HG03025 (cell line): ENCODE measurements at regions not wholly inside any gene's neighbourhood (a gene's known extent, or its start where the extent isn't known, plus 50 kb on each side); places are given as distances from the start of the nearest gene placed in this dataset.
"Not testable (repeated sequence)": the region's sequence is repeated elsewhere in the genome, so short reads cannot be mapped to it uniquely, and the experiment has no call there.

Experiments
- ATAC-seq: cut with Tn5 transposase; IDR thresholded peaks from one replicate; pipeline ENCODE4 v1.9.1; 2021; ENCODE audit warnings: mild to moderate bottlenecking, moderate library complexity; ENCODE audit not compliant: unreplicated experiment, low FRiP score

DNA sequence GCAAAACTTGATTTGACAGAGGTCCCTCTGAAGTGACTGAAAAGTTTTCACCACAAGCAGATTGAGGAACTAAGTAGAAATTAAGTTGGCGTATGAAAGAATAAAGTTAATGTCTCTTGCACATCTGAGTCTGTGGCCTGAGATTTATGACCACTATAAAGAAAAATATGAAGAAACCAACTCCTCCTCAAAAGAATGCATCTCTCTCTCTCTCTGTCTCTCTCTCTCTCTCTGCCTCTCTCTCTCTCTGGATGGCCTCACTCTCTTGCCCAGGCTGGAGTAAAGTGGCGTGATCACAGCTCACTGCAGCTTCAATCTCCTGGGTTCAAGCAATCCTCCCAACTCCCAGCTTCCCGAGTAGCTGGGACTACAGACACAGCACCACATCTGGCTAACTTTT lies 55.2 kb downstream of the RPL22L1 start:
- ATAC-seq: no peak

DNA sequence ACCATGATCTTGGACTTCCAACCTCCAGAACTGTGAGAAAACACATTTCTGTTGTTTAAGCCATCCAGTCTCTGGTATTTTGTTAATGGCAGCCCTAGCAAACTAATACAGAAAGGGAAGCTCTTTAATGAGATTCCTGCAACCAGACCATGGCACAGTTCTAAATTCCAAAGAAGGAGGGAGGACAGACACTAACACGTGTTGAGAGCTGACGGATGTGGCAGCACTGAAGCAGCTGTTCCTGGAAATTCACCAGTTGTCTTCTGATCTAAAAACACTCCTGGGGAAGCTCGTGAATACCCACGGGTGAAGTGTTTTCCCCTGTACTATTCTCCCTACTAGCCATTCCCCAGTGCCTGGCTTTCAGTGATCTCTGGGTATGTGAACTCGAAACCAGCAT lies 56.7 kb downstream of the RPL22L1 start:
- ATAC-seq: no peak

DNA sequence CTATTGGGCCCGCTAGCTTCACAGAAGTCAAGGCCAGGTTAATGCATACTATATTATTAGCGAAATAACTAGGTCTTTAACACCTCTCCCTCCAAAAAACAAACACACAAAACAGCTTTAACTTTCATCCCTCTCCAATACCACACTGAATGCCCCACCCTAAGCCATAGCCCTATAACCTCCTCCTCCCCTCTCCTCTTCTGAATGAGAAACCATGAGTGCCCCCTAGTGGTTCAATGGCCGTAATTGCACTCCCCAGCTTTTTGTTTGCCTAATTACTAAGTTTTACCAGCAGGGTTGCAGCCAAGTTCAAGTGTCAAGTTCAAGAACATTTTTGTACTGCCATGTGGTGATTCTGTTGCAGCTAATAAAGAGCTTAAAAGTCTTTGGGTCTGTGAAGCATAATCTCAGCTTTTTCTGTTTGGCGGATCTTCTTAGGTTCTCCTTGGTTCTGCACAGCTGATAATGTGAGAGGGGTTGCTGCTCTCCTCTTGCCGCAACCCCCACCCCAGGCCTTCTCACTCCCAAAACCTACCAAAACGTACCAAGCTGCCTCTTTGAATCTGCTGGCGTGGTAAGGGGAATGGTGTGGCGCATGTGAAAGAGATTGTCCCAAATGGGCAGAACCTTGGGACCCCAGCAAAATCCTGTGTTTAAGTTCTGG lies 57.9 kb downstream of the RPL22L1 start:
- peak; percentile 72 for ATAC-seq

DNA sequence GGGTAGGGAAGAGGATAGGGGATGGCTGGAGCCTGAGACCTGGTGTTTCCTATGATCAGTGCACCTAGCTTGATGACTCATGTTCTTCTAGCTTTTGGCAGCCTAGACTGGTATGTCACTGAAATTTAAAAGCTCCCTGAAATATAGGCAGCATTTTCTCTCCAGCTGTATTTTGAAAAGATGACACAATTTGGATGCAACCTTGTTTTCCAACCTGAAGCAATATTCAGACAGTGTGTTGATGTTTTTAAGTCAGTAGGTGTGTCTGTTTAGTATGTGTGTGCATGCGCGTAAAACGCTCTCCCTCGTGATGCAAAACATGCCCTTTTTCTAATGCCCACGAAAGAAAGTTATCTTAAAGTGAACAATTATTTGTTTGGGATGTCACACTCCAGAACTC lies 58.5 kb downstream of the RPL22L1 start:
- ATAC-seq: no peak

DNA sequence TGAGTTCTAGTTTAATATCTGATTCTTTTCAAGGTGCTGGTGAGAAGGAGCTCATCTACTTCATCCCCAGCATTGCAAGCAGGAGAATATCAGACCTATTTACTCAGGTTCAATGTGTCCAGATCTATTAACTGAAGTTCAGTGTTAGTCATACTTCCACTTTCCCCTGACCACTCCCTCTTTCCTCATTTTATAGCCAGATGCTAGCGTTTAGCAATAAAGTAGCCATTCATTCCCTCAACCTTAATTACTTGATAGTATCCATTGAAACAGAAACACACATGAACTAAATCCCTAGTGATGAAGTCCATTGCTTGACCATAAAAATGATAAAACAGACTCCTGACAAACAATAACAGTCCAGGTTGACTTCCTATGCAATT lies 60.0 kb downstream of the RPL22L1 start:
- no peak for ATAC-seq

DNA sequence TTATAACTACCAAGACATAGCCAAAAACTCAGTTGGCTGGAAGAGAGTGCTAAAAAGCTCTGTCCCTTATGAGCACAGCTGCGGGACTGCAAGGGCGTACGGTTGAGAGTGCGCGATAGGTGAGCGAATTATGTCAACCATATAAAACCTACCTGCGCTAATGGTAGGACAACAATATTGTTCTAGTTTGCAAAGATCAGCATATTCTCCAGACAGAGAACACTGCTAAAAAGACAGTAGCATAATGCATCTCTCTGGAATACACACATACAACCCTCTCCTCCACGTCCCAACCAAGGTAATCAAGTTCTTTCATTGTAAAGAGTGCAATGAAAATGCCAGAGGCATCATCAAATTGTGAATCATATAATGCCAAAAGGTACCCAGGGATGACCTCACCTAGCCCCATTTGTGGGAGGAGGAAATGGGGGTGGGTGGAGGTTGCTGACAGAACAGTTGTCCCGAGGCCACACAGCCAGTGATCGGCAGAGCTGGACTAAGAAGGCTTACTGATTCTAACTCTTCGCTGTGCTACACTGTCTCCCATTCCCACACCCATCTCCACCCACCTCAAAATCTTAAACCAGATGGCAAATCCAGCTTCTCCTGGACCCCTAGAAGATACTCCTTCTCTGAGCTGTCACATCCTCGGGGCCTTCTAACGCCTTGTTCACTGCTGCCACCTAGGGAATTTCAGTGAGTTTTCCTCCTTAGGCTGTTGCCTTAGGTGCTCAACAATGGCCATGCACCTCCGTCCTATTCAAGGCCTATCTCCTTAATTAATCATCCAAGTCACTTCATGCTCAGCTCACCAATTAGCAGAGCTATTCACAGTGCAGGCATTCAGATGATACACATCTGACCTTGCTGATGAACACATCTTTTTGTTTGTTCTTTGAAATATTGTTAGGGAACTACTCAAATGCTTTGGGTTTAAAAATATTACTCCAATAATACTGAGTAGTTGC lies 60.7 kb downstream of the RPL22L1 start:
- no peak for ATAC-seq

DNA sequence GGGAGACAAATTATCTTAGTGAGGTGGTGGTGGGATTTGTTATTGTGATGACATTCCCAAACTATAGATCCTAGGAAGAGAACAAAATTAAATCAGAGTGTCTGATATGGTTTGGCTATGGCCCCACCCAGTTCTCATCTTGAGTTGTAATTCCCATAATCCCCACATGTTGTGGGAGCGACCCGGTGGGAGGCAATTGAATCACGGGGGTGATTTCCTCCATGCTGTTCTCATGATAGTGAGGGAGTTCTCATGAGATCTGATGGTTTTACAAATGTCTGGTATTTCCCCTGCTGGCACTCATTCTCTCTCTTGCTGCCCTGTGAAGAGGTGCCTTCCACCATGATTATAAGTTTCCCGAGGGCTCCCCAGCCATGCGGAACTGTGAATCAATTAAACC lies 62.0 kb downstream of the RPL22L1 start:
- no peak for ATAC-seq

DNA sequence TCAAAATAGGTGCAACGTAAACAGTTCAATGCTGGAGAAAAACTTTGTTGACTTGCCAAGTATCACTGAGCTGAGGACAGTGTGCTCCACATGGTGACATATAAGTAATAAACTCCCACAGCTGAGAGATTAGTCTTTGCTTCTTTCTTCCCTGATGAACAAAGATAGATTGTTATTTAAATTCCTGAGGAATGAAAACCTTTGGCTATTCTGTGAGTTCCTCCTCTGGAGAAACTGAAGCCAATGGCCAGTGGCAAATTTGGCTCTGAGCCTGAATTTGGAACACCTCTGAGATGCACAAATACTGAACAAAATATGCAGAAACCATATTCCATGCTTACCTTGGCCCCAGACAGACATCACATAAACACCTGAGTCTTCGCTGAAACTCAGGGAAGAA lies 63.3 kb downstream of the RPL22L1 start:
- no peak for ATAC-seq

DNA sequence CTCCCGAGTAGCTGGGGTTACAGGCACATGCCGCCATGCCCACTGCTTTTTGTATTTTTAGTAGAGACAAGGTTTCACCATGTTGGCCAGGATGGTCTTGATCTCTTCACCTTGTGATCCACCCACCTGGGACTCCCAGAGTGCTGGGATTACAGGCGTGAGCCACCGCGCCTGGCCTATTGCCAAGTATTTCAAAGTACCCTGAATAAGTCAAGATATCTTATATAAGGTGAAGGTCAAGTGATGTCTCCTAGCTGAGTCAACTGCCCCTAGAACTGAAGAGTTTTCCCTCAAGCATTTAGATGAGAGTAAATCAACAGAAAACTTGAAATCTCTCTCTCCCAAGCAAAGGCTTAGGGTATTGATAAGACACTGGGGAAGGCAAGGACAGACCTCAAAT lies 63.9 kb downstream of the RPL22L1 start:
- no peak for ATAC-seq

DNA sequence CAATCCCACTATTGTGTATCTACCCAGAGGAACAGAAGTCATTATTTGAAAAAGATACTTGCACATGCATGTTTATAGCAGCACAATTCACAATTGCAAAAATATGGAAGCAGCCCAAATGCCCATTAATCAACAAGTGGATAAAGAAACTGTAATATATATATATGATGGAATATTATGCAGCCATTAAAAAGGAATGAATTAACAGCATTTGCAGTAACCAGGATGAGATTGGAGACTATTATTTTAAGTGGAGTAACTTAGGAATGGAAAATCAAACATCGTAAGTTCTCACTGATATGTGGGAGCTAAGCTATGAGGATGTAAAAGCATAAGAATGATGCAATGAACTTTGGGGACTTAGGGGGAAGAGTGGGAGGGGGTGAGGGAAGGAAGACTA lies 64.7 kb downstream of the RPL22L1 start:
- ATAC-seq: not testable (repeated sequence)

DNA sequence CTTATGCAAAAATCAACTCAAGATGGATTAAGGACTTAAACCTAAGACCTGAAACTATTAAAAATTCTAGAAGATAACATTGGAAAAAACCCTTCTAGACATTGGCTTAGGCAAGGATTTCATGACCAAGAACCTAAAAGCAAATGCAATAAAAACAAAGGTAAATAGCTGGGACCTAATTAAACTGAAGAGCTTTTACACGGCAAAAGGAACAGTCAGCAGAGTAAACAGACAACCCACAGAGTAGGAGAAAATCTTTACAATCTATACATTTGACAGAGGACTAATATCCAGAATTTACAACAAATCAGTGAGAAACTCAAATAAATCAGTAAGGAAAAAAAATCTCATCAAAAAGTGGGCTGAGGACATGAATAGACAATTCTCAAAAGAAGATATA lies 65.4 kb downstream of the RPL22L1 start:
- ATAC-seq: not testable (repeated sequence)

DNA sequence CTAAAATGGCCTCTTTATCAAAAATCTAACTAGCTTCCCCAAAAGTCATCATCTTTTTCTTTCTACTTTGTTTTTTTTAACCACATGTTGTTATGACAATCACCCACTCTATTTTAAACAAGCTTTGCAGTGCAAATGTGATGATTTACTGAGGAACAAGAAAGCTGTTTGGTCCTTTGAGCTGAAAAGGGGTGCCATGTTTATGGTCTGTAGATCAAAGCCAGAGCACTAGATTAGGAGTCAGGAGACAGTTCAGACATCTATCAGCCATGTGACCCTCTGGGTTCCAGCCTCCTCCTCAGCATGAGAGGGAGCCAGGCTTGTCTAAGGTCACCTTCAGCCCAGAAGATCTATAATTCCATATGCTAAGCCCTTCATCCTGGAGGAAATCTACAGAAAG lies 65.9 kb downstream of the RPL22L1 start:
- no peak for ATAC-seq

DNA sequence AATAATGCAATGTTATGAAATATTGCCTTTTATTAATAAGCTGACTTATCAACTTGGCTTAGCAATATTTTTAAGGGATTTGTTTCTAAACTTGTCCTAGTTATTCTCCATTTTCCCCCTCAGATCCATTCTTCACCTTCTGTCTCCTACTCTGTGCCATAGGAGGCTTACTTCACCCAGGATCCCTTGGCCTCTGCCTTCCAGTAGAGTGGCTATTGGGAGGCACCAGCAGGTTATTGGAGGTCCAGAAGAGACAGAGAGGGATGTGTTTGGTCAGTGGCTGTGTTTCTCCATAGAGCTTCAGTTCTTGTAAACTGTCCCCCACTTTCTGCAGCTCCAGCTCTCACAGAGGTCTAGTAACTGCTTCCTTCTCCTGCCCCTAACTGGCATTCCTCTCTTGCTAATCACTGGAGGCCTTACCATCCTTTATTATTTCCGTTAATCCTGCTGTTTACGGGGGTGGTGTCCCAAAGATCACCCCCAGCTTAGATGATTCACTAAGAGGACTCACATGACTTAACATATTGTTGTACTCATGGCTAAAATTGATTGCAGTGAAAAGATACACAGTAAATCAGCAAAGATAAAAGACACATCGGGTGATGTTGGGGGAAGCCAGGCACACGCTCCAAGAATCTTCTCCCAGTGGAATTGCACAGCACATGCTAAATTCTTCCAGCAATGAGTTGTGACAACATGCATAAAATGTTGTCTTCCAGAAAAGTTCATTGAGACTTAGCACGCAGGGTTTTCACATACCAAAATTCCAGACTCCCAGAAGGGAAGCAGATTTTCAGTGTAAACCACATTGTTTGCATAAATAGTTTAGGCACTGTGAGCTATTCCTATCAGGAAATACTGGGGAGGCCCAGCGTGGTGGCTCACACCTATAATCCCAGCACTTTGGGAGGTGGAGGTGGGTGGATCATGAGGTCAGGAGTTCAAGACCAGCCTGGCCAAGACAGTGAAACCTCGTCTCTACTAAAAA lies 67.5 kb downstream of the RPL22L1 start:
- ATAC-seq: no peak

DNA sequence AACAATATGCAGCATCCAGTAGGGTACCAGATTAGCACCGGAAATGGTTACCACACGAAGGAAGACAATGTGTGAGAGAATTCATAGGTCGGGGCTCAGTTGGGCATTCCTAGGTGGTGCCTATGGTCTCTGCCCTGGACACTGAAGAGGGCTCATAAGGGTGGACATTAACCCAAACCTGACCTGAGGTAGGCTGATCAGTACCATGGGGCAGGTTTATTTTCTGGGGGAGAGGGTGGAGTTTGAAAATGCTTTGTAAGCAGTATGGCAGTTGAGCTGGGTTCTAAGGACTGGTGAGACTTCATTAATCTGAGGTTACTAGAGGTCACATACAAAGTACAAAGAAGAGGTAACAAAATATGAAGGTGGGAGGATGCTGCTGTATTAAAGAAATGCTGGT lies 68.4 kb downstream of the RPL22L1 start:
- no peak for ATAC-seq

DNA sequence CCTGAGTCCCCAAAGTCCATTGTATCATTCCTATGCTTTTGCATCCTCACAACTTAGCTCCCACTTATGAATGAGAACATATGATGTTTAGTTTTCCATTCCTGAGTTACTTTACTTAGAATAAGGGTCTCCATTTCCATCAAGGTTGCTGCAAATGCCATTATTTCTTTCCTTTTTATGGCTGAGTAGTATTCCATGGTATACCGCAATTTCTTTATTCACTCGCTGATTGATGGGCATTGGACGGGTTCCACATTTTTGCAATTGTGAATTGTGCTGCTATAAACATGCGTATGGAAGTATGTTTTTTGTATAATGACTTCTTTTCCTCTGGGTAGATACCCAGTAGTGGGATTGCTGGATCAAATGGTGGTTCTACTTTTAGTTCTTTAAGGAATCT lies 69.7 kb downstream of the RPL22L1 start:
- ATAC-seq: not testable (repeated sequence)

DNA sequence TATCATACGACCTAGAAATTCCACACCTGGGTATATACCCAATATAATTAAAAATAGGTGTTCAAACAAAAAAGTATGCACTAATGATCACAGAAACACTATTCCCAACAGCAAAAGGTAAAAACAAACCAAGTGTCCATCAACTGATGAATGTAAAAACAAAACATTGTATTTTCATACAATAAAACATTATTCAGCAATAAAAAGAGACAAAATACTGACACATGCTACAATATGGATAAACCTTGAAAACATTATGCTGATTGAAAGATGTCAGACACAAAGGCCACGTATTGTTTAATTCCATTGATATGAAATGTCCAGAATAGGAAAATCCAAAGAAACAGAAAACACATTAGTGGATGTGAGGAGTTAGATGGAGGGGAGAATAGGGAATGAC lies 71.0 kb downstream of the RPL22L1 start:
- ATAC-seq: no peak

DNA sequence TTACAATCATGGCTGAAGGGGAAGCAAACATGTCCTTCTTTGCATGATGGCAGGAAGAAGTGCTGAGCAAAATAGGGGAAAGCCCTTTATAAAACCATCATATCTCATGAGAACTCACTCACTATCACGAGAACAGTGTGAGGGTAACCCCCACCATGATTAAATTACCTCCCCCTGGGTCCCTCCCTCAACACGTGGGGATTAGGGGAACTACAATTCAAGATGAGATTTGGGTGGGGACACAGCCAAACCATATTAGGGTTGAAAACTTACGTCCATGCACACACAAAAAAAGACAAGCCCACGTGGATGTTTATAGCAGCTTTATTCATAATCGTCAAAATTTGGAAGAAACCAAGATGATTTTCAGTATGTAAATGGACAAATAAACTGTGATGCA lies 72.3 kb downstream of the RPL22L1 start:
- ATAC-seq: no peak

DNA sequence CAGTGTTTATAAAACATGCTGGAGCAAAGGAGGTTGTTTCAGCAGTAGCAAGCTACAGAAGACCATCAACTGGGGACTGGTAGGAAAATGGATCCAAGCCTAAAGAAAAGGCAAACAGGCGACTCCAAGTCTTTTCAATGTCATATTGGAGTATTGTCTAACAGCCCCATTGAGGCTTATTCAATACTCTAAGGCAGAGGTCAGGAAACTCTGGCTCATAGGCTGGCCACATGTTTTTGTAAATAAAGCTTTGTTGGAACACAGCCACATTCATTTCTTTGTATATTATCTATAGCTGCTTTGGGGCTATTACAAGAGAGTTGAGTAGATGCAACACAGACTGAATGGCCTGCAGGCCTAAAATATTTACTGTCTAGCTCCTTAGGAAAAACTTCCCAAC lies 77.5 kb downstream of the RPL22L1 start:
- no peak for ATAC-seq

DNA sequence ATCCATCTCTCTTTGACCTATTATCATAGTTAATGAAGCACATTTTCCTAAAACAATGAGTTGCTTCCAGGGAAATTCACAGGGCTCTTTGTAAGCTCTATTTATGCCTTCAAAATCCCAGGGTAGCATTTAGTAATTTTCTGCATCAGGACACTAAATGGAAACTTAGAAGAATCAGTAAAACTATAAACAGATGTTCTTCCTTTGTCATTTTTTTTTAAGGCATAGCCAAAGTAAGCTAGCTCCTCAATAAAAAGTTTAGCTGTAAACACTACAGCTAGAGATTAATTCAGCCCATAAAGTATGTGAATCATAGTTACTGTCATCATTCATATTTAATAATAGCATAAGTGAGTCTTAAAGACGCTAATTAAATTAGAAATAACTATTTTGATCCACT lies 79.3 kb downstream of the RPL22L1 start:
- ATAC-seq: no peak

DNA sequence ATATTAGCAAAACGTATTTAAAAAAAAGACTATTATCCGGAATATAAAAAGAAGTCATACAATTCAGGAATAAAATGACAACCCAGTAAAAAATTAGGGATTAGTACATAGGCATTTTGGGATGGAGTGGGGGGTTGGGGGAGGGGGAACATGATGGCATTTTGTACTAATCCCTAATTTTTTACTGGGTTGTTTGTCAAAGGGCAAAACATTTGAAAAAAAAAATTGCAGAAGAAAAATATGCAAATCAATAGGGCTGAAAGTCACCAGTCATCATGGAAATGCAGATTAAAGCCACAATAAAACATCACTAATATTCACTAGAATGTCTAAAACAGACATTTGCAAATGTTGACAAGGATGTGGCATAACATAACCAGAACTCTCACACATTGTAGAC lies 82.5 kb downstream of the RPL22L1 start:
- ATAC-seq: no peak

DNA sequence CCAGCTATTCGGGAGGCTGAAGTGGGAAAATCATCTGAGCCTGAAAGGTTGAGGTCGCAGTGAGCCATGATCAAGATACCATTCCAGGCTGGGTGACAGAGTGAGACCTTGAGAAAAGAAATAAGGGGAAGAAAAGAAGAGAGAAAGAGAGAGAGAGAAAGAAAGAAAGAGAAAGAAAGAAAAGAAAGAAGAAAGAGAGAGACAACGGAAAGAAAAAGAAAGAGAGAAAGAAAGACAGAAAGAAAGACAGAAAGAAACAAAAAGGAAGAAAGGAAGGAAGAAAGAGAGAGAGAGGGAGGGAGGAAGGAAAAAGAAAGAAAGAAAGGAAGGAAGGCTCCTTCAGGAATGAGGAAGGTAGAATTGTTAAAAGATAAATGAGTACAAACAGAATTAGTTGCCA lies 84.5 kb downstream of the RPL22L1 start:
- no peak for ATAC-seq
